B cell (primary cell): ENCODE measurements at regions not wholly inside any gene's neighbourhood (a gene's known extent, or its start where the extent isn't known, plus 50 kb on each side); places are given as distances from the start of the nearest gene placed in this dataset.

Experiments
- ATAC-seq: fragments of 200-7000 bp; cut with Tn5 transposase; one replicate; pipeline ENCODE4 v1.10.0; 2021; ENCODE audit warnings: low read depth, mild to moderate bottlenecking, moderate number of reproducible peaks, moderate library complexity
- CTCF ChIA-PET: fragments of 350-600 bp; sonication (Branson Sonifier 250); formaldehyde crosslinking; loops from one replicate; lab custom pipeline; 2021; ENCODE audit warnings: antibody characterized with exemption, inconsistent platforms; lab: Charles Lee
- POLR2A ChIA-PET: fragments of 350-600 bp; sonication (Branson Sonifier 250); formaldehyde crosslinking; loops from one replicate; lab custom pipeline; 2021; ENCODE audit warnings: antibody characterized with exemption; lab: Charles Lee
- DNase-seq: peaks from one replicate; pipeline ENCODE4 v3.0.0; 2013
- H2AFZ ChIP-seq: 2 replicates; pipeline ENCODE4 v1.6.1; 2012; ENCODE audit warnings: mild to moderate bottlenecking, low read depth, low read length; ENCODE audit not compliant: insufficient read depth, poor library complexity, severe bottlenecking
- H3K27ac ChIP-seq, 2 donors: 1 replicate in 1 of 2; 2 replicates in 1 of 2; pipeline ENCODE4 v1.5.1; 2012 to 2013; ENCODE audit warnings: low read length in 2 of 2, mild to moderate bottlenecking in 2 of 2, moderate library complexity in 1 of 2
- H3K27me3 ChIP-seq, 4 experiments: fragments of 200-600 bp in 1 of 4; sonication (generic) in 1 of 4; replicated peaks in 1 of 4; 1 replicate in 2 of 4; 2 replicates in 2 of 4; pipeline versions ENCODE4 v1.6.1 to v1.7.0; 2013 to 2016; ENCODE audit warnings: low read length in 3 of 4, mild to moderate bottlenecking in 2 of 4, mixed read lengths in 1 of 4, moderate library complexity in 1 of 4; ENCODE audit not compliant: insufficient read depth in 4 of 4, control insufficient read depth in 3 of 4; ENCODE audit errors: control extremely low read depth in 1 of 4
- H3K36me3 ChIP-seq, 2 experiments: replicated peaks in 1 of 2; 1 replicate in 1 of 2; 2 replicates in 1 of 2; pipeline versions ENCODE4 v1.6.1 to v1.7.1; 2013; ENCODE audit warnings: low read length in 1 of 2; ENCODE audit not compliant: insufficient read depth in 2 of 2, control insufficient read depth in 1 of 2; ENCODE audit errors: control extremely low read depth in 1 of 2, extremely low read depth in 1 of 2
- H3K4me1 ChIP-seq, 2 donors: fragments of 200-600 bp in 1 of 2; sonication (generic) in 1 of 2; 1 replicate in 1 of 2; 2 replicates in 1 of 2; pipeline versions ENCODE4 v1.5.1 to v1.6.1; 2013 to 2017; ENCODE audit warnings: low read length in 2 of 2; ENCODE audit not compliant: control insufficient read depth in 2 of 2, insufficient read depth in 2 of 2
- H3K4me2 ChIP-seq: replicated peaks from 2 replicates; pipeline ENCODE3; 2012; ENCODE audit warnings: mild to moderate bottlenecking, low read depth, low read length; ENCODE audit not compliant: poor library complexity, severe bottlenecking
- H3K4me3 ChIP-seq, 5 experiments: fragments of 200-600 bp in 1 of 5; sonication (generic) in 1 of 5; 1 replicate in 3 of 5; 2 replicates in 2 of 5; pipeline versions ENCODE4 v1.5.1 to v1.7.0; 2011 to 2016; ENCODE audit warnings: low read length in 4 of 5, mild to moderate bottlenecking in 4 of 5, low read depth in 2 of 5, control low read depth in 1 of 5, moderate library complexity in 1 of 5; ENCODE audit not compliant: insufficient read depth in 1 of 5; ENCODE audit errors: control extremely low read depth in 1 of 5, extremely low read depth in 1 of 5
- H3K79me2 ChIP-seq: fragments of 200-600 bp; sonication (generic); one replicate; pipeline ENCODE4 v1.6.0; 2016; ENCODE audit warnings: low read length; ENCODE audit not compliant: control insufficient read depth, insufficient read depth
- H3K9ac ChIP-seq: fragments of 200-600 bp; sonication (generic); 2 replicates; pipeline ENCODE4 v1.6.1; 2017; ENCODE audit warnings: mild to moderate bottlenecking, low read length, moderate library complexity
- H3K9me3 ChIP-seq, 3 donors: one replicate each; pipeline versions ENCODE4 v1.6.1 to v1.7.1; 2013; ENCODE audit warnings: low read length in 2 of 3; ENCODE audit not compliant: control insufficient read depth in 2 of 3, insufficient read depth in 1 of 3; ENCODE audit errors: control extremely low read depth in 1 of 3
- H4K20me1 ChIP-seq: 2 replicates; pipeline ENCODE4 v1.6.0; 2012; ENCODE audit warnings: mild to moderate bottlenecking, low read length; ENCODE audit not compliant: insufficient read depth, control insufficient read depth, poor library complexity, severe bottlenecking
- H3K27ac Mint-ChIP-seq: one replicate; pipeline ENCODE4 v1.8.0; 2021; ENCODE audit warnings: mixed read lengths
- H3K27me3 Mint-ChIP-seq: one replicate; pipeline ENCODE4 v1.8.0; 2021; ENCODE audit warnings: mixed read lengths
- H3K4me1 Mint-ChIP-seq: one replicate; pipeline ENCODE4 v1.8.0; 2021; ENCODE audit warnings: mixed read lengths
- H3K4me3 Mint-ChIP-seq: one replicate; pipeline ENCODE4 v1.8.0; 2021; ENCODE audit warnings: mixed read lengths
- H3K9me3 Mint-ChIP-seq: one replicate; pipeline ENCODE4 v1.8.0; 2022; ENCODE audit warnings: mixed read lengths; ENCODE audit not compliant: insufficient read depth
- CTCF ChIP-seq: fragments of 200-600 bp; IDR thresholded peaks from one replicate; pipeline ENCODE4 v1.8.0; 2022; ENCODE audit warnings: antibody characterized with exemption, mild to moderate bottlenecking
- EZH2 ChIP-seq: IDR thresholded peaks from 2 replicates; pipeline ENCODE4 v1.6.1; 2012; ENCODE audit warnings: borderline replicate concordance, low read depth, mild to moderate bottlenecking, moderate library complexity, low read length; ENCODE audit not compliant: insufficient read depth, poor library complexity, severe bottlenecking
- WGBS: methylation state at CpG from one replicate; pipeline ENCODE4 v1.1.5; 2013; ENCODE audit warnings: missing lambda C conversion rate; ENCODE audit not compliant: insufficient coverage; 5-methylcytosine and 5-hydroxymethylcytosine counted together
- intact Hi-C: fragments of 100-400 bp; cut with micrococcal nuclease; formaldehyde crosslinking; loops from one replicate; pipeline ENCODE4 v1.10.0; 2022

- no peak overlapping the region for H3K27ac ChIP-seq
- no peaks in the 10 kb centered on the region for H3K79me2 ChIP-seq
- intact Hi-C loops, result no loop called here
- TF ChIP-seq CTCF (no peak), EZH2 (no peak)
- DNase-seq (no peak), ATAC-seq (no peak)
- 98% methylated on average over 7 of the region's 8 CpGs for WGBS
- no peak overlapping the region for H3K4me3 Mint-ChIP-seq
- no peaks in the 10 kb centered on the region for H3K36me3 ChIP-seq
- no peaks in the 10 kb centered on the region for H3K4me1 ChIP-seq
- H3K9me3 ChIP-seq, result no peaks in the 10 kb centered on the region
- peaks cover 0 to 6% (median 1%) of the 10 kb centered on the region in 4 experiments for H3K27me3 ChIP-seq
- H3K4me2 ChIP-seq, result no peak overlapping the region
- ChIA-PET CTCF (no interaction called here), POLR2A (no interaction called here)
- H3K27me3 Mint-ChIP-seq, result peaks cover 22% of the 10 kb centered on the region
- H3K9me3 Mint-ChIP-seq, result no peaks in the 10 kb centered on the region
- no peak overlapping the region for H3K27ac Mint-ChIP-seq
- no peaks in the 10 kb centered on the region for H3K4me1 Mint-ChIP-seq
- no peak overlapping the region for H3K9ac ChIP-seq
- H2AFZ ChIP-seq, result no peak overlapping the region
- no peaks in the 10 kb centered on the region for H4K20me1 ChIP-seq
- H3K4me3 ChIP-seq, result no peak overlapping the region
Measured at GRCh38 chr10:127804696-127805095, 67.7 kb downstream of the FOXI2 start.

GRCh38 chr10:127805950-127806349 lies 69.0 kb downstream of the FOXI2 start:
- H3K4me1 ChIP-seq, result no peaks in the 10 kb centered on the region
- Mint-ChIP-seq H3K27ac (no peak overlapping the region), H3K9me3 (peaks cover 3% of the 10 kb centered on the region), H3K4me3 (no peak overlapping the region), H3K4me1 (no peaks in the 10 kb centered on the region), H3K27me3 (peaks cover 19% of the 10 kb centered on the region)
- no peak overlapping the region for H3K27ac ChIP-seq
- intact Hi-C loops, result no loop called here
- H3K4me3 ChIP-seq, result no peak overlapping the region
- H3K79me2 ChIP-seq, result no peaks in the 10 kb centered on the region
- DNase-seq, result no peak
- no peak overlapping the region for H3K9ac ChIP-seq
- ChIA-PET CTCF (no interaction called here), POLR2A (no interaction called here)
- H3K27me3 ChIP-seq, result peaks cover 0 to 6% (median 1%) of the 10 kb centered on the region in 4 experiments
- no CpG with 5 or more reads among the region's 3 CpGs for WGBS
- no peak overlapping the region for H3K4me2 ChIP-seq
- no peak for ATAC-seq
- TF ChIP-seq EZH2 (no peak), CTCF (no peak)
- H4K20me1 ChIP-seq, result no peaks in the 10 kb centered on the region
- H3K36me3 ChIP-seq, result no peaks in the 10 kb centered on the region
- no peak overlapping the region for H2AFZ ChIP-seq
- H3K9me3 ChIP-seq, result no peaks in the 10 kb centered on the region
